COR-L47 (cell line): ENCODE measurements at regions not wholly inside any gene's neighbourhood (a gene's known extent, or its start where the extent isn't known, plus 50 kb on each side); places are given as distances from the start of the nearest gene placed in this dataset.

Experiments
- DNase-seq: peaks from one replicate; lab custom pipeline; 2025; lab: John Stamatoyannopoulos, UW

- no peak for DNase-seq
Observed at GRCh38 chr2:5751873-5752482, 59.8 kb downstream of the SOX11 start.

GRCh38 chr2:5756272-5756671 lies 64.1 kb downstream of the SOX11 start:
- DNase-seq, result no peak

DNA sequence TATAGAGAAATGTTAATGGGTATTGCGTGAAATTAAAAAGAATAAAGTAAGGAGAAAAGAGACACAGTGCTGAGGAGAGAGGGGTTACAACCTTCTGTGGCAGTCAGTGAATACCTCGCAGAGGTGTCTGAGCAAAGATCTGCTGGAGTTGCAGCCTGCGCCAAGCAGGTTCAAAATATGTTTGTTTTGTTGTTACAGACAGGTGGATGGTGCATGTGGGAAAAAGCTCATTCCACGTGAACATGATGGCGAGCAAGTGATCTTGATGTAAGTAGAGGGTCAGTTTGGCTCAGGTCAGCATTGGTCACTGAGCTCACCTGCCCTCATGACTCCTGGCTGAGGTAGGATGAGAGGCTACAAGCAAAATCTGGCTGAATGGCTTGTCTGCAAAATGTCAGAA lies 66.2 kb downstream of the SOX11 start:
- DNase-seq, result no peak

GRCh38 chr2:5759949-5760348 lies 67.8 kb downstream of the SOX11 start:
- no peak for DNase-seq

- DNase-seq, result no peak
Observed at GRCh38 chr2:5763531-5763930, 71.3 kb downstream of the SOX11 start.

DNA sequence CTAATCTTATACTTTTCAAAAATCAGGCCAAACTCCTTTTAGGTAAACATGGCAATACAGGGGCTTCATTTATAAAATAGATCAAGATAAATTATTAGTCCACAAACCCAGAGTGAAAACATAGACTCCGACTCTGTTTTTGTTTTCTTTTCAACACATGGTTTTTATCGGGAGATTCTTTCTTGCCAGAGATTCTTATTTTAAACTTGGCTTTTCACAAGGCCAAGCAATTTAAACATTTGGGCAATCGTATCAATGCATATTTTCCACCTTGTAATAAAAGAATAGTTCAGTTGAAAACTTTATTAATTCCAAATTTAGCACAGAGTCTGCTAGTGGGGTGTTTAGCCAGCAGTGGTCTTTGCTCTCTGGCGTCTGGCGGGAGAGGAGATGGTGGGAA lies 71.9 kb downstream of the SOX11 start:
- DNase-seq, result no peak

- DNase-seq, result no peak
Observed at GRCh38 chr2:5766056-5766455, 73.9 kb downstream of the SOX11 start.

GRCh38 chr2:5766561-5766960 lies 74.4 kb downstream of the SOX11 start:
- no peak for DNase-seq

GRCh38 chr2:5777131-5777535 lies 84.9 kb downstream of the SOX11 start:
- no peak for DNase-seq

DNA sequence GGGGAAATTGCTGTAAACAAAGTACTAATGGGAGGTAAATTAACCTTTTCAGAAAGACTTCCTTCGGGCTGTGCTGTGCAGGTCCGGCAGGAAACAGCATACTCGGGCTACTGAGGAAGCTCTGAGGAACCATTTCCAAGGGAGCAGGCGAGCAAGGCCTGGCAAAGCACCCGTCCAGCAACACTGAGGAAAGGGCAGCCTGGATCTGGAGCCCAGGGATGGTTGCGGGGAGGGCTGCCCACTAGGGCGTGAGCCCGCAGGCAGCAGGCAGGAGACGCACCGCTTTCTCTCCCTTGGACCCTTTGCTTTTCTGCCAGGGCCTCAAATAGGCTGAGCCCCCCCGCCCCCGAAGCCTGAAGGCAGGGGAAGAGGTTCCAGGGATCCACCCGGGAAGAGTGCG lies 89.5 kb downstream of the SOX11 start:
- no peak for DNase-seq

DNA sequence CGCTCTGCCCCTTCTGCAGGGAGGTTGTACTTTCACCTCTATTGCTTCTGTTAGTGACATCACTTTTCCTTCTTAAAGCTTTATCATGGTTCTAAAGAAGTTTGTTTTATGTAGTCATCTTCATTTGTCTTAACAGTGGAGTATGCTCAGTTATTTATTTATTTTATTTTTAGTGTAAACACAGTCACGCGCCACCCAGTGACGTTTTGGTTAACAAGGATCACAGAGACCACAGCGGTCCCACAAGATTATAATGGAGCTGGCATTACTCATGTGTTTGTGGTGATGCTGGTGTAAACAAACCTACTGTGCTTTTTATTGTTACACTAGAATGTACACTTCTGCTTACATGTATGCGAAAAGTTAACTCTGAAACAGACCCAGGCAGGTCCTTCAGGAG lies 89.9 kb downstream of the SOX11 start:
- no peak for DNase-seq

GRCh38 chr2:5788447-5788846 lies 96.3 kb downstream of the SOX11 start:
- no peak for DNase-seq

- DNase-seq, result no peak
Observed at GRCh38 chr2:5791371-5791770, 99.2 kb downstream of the SOX11 start.

DNA sequence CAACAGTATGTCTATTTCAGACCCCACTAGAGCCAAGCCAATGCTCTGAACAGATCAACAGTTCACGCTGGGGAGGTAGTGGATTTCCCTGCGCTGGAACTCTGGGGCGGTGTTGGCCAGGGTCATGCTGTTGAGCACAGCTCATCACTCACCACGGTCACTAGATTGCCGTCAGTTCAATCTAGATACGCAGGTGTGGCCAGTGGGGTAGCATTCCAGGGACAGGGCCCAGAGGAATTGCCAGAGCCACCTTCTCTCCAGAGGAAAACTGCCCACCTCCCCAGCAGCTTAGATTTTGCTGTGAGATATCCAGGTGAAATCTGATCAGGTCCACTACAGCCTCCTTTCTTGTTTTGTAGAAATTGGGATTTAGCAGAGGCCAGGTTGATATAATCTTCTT lies 101.8 kb downstream of the SOX11 start:
- DNase-seq, result no peak

GRCh38 chr2:5798084-5798483 lies 105.9 kb downstream of the SOX11 start:
- DNase-seq, result no peak

DNA sequence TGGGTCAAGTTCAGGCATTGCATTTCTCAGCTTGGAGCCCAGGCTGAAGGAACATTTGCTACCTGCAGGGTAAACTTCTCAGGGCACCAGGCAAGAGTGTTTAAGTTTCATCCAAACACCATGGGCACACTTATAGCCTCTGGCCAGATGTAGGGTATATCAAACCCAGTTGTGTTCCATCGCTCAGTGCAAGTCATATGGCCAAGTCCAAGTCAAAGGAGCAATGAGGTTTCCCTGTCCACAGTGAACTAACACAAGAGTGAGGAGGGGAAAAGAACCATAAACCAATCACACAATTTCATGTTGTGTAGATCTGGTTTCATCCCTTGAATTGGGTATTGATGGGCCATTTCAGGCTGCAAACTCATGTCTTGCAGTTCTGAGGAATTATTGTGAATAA lies 107.2 kb downstream of the SOX11 start:
- no peak for DNase-seq

- DNase-seq, result no peak
Observed at GRCh38 chr2:5803547-5803946, 111.4 kb downstream of the SOX11 start.

DNA sequence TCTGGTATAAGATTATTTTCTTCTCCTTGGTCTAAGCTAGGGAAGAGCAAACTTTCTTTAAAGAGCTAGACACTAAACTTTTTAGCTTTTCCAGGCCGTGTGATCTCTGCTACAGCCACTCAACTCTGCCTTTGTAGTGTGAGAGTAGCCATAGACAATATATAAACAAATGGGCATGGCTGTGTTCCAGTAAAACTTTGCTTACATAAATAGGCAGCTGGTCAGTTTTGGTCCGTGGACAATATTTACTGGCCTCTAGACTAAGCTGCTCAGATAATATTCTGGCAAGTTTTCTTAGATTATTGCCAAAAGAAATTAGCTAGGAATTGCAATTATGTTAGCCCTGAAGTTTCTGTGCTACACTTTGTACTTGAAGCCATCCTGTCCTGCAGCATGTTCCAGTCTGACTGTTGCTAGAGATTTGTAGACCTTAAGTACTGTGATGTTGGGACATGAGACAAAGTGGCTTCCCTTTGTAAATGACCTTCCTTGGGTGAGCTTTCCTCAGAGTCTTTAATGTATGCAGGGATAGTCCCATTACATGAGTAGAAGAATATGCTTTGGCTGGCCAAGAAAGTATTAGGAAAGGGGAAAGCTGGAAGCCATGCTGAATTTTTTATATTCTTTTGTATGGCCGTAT lies 126.9 kb downstream of the SOX11 start:
- DNase-seq, result peak; percentile 48

DNA sequence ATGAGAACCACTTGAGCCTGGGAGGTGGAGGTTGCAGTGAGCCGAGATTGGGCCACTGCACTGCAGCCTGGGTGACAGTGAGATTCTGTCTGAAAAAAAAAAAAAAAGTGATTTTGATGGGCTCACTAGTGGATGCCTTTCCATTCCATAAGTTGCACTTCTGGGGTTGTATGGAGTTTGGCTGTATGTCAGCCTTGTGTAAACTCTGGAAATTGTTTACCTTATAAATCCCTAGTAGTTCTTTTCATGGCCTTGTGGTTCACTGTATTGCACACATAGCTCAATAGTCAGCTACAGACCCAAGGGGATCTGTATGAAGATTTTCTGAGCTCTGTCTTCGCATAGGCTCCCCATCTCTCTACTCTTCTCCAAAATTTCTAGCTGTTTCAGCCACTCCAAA lies 131.9 kb downstream of the SOX11 start:
- DNase-seq, result no peak

GRCh38 chr2:5825686-5826085 lies 133.5 kb downstream of the SOX11 start:
- DNase-seq, result no peak

DNA sequence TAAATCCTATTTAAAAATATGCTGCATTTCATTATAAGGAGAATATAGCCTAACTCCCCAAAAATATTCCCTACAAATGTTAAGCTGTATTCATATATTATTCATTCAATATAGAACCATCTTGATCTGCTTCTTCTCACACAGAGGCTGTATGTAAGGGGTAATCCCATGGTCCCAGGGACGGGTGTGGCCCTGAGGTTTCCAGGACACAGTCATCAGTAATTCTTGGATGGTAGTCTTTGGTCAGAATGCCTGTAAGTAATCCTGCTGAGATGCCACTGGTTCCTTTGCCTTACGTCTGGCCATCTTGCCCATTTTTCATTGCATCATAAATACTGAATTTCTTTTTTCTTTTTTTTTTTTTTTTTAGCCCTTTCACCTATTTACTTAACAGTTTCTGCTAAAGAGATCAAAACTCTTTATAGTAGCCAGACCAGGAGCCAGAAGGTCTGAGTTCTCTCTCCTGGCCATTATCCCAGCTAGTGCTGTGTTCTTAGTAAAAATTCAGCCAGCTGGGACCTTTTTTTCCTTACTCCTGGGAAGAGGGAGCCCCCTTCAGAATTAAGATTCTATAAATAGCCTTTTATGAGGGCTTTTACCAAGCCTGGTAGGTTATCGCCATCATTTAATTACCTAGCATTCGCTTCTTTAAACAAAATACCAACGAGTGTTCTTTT lies 134.9 kb downstream of the SOX11 start:
- DNase-seq, result no peak

GRCh38 chr2:5834501-5834900 lies 142.3 kb downstream of the SOX11 start:
- no peak for DNase-seq

DNA sequence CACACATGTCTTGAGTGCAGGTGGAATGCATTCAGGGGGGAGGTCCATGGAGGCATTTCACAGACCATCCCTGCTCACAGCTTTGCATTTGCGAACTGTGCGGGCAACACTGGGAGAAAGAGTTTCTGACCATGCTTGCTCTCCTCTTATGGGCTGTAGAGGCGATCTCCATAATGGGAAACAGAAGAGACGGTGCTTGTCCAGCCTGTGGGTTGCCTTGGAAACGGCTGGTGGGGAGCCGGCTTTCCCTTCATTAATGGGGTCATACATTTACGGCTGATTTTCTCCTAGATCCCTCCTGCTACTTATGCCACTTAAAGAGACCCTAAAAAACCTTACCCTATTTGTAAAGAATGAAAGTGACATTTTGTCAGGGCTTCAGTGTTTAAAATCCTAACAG lies 147.4 kb downstream of the SOX11 start:
- DNase-seq, result peak; percentile 19

GRCh38 chr2:5841126-5841525 lies 148.9 kb downstream of the SOX11 start:
- DNase-seq, result no peak
